WTC11 (cell line): ENCODE measurements at regions not wholly inside any gene's neighbourhood (a gene's known extent, or its start where the extent isn't known, plus 50 kb on each side); places are given as distances from the start of the nearest gene placed in this dataset.

ENCODE experiments used
- ATAC-seq: fragments of 200-7000 bp; cut with Tn5 transposase; 2 replicates; pipeline ENCODE4 v1.10.0; 2021; ENCODE audit warnings: mild to moderate bottlenecking, moderate library complexity
- CTCF ChIA-PET: fragments of 300-600 bp; sonication (Branson Sonifier 250); formaldehyde crosslinking; loops from one replicate; lab custom pipeline; 2021; ENCODE audit warnings: antibody characterized with exemption; lab: Charles Lee
- POLR2A ChIA-PET: fragments of 350-600 bp; sonication (Branson Sonifier 250); formaldehyde crosslinking; loops from one replicate; lab custom pipeline; 2021; ENCODE audit warnings: antibody characterized with exemption; lab: Charles Lee
- DNase-seq: peaks from one replicate; pipeline ENCODE4 v3.0.0; 2021; ENCODE audit warnings: low spot score
- H3K27ac Mint-ChIP-seq: 2 replicates; pipeline ENCODE4 v1.8.0; 2021; ENCODE audit warnings: mixed read lengths
- H3K27me3 Mint-ChIP-seq: 2 replicates; pipeline ENCODE4 v1.8.0; 2021; ENCODE audit warnings: low read depth, mild to moderate bottlenecking, moderate library complexity, mixed read lengths
- H3K36me3 Mint-ChIP-seq: 2 replicates; pipeline ENCODE4 v1.8.0; 2021; ENCODE audit warnings: mixed read lengths
- H3K4me1 Mint-ChIP-seq: 2 replicates; pipeline ENCODE4 v1.8.0; 2022; ENCODE audit warnings: mixed read lengths
- H3K4me3 Mint-ChIP-seq: 2 replicates; pipeline ENCODE4 v1.8.0; 2021; ENCODE audit warnings: mild to moderate bottlenecking, moderate library complexity, mixed read lengths
- H3K9me3 Mint-ChIP-seq: 2 replicates; pipeline ENCODE4 v1.8.0; 2021; ENCODE audit warnings: mixed read lengths
- ELF4 ChIP-seq: sonication (generic); formaldehyde crosslinking; IDR thresholded peaks from 2 replicates; pipeline ENCODE4 v1.8.1; 2022; ENCODE audit warnings: low read depth, mild to moderate bottlenecking, moderate library complexity, missing genetic modification reagents
- EMX1 ChIP-seq: fragments of 250-450 bp; sonication (Bioruptor Pico); IDR thresholded peaks from 2 replicates; pipeline ENCODE4 v1.8.0; 2021; ENCODE audit warnings: mild to moderate bottlenecking
- NFYB ChIP-seq: sonication (generic); formaldehyde crosslinking; conservative IDR thresholded peaks from 2 replicates; pipeline ENCODE4 v1.8.0; 2022; ENCODE audit warnings: low read depth, missing genetic modification reagents
- NR2C2 ChIP-seq: sonication (generic); formaldehyde crosslinking; IDR thresholded peaks from 2 replicates; pipeline ENCODE4 v1.8.0; 2022; ENCODE audit warnings: mild to moderate bottlenecking, missing genetic modification reagents
- RORB ChIP-seq: fragments of 250-450 bp; sonication (Bioruptor Pico); IDR thresholded peaks from 2 replicates; pipeline ENCODE4 v1.9.0; 2021; ENCODE audit warnings: mild to moderate bottlenecking
- SMAD3 ChIP-seq: sonication (generic); formaldehyde crosslinking; IDR thresholded peaks from 2 replicates; pipeline ENCODE4 v1.8.0; 2022; ENCODE audit warnings: missing genetic modification reagents, mild to moderate bottlenecking, borderline replicate concordance
- SOX15 ChIP-seq: fragments of 250-450 bp; sonication (Bioruptor Pico); IDR thresholded peaks from 2 replicates; pipeline ENCODE4 v1.9.0; 2021; ENCODE audit warnings: mild to moderate bottlenecking
- TF ChIP-seq, protein P1 (sequence below): sonication (generic); formaldehyde crosslinking; IDR thresholded peaks from 2 replicates; pipeline ENCODE4 v1.8.0; 2022; ENCODE audit warnings: mild to moderate bottlenecking, missing genetic modification reagents
- TF ChIP-seq, protein P2 (sequence below): fragments of 250-450 bp; sonication (Bioruptor Pico); IDR thresholded peaks from 2 replicates; pipeline ENCODE4 v2.1.2; 2022; ENCODE audit warnings: mild to moderate bottlenecking, moderate library complexity
- TF ChIP-seq, protein P3 (sequence below): sonication (generic); formaldehyde crosslinking; IDR thresholded peaks from 2 replicates; pipeline ENCODE4 v1.8.0; 2023; ENCODE audit warnings: missing genetic modification reagents
- TF ChIP-seq, protein P4 (sequence below): sonication (generic); formaldehyde crosslinking; IDR thresholded peaks from 2 replicates; pipeline ENCODE4 v1.8.0; 2022; ENCODE audit warnings: mild to moderate bottlenecking, missing genetic modification reagents
- TF ChIP-seq, protein P5 (sequence below): sonication (generic); formaldehyde crosslinking; IDR thresholded peaks from 2 replicates; pipeline ENCODE4 v1.8.0; 2023; ENCODE audit warnings: mild to moderate bottlenecking, missing genetic modification reagents
- TF ChIP-seq, protein P6 (sequence below): sonication (generic); formaldehyde crosslinking; IDR thresholded peaks from 2 replicates; pipeline ENCODE4 v1.8.0; 2022; ENCODE audit warnings: missing genetic modification reagents
- TF ChIP-seq, protein P7 (sequence below): sonication (generic); formaldehyde crosslinking; IDR thresholded peaks from 2 replicates; pipeline ENCODE4 v1.8.1; 2022; ENCODE audit warnings: missing genetic modification reagents, borderline replicate concordance

DNA sequence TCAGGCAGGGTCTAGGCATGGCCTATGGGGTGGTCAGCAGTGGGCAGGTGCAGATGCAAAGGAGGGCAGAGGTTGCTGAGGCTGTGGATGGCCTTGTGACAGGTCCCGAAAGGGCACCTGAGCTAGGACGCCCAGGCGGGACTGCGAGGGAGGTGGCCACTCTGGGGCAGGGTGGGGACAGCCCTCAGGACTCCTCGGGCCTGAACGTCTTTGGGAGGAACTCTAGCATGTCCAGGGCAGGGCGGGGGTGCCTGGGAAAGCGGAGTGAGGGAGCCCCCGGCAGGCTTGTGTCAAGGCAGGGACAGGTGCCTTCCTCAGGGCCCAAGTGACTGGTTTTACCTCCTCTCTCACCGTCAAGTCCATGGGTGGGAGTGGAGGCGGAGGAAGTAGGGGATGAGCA is 125.4 kb upstream of the WNT4 start (continued):
- TF ChIP-seq, protein P1, sequence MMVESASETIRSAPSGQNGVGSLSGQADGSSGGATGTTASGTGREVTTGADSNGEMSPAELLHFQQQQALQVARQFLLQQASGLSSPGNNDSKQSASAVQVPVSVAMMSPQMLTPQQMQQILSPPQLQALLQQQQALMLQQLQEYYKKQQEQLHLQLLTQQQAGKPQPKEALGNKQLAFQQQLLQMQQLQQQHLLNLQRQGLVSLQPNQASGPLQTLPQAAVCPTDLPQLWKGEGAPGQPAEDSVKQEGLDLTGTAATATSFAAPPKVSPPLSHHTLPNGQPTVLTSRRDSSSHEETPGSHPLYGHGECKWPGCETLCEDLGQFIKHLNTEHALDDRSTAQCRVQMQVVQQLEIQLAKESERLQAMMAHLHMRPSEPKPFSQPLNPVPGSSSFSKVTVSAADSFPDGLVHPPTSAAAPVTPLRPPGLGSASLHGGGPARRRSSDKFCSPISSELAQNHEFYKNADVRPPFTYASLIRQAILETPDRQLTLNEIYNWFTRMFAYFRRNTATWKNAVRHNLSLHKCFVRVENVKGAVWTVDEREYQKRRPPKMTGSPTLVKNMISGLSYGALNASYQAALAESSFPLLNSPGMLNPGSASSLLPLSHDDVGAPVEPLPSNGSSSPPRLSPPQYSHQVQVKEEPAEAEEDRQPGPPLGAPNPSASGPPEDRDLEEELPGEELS (CRISPR knock-in tag), result no peak
- TF ChIP-seq RORB (CRISPR knock-in tag) (no peak), SMAD3 (no peak), EMX1 (CRISPR knock-in tag) (no peak), NFYB (no peak), SOX15 (CRISPR knock-in tag) (no peak), NR2C2 (CRISPR knock-in tag) (no peak), ELF4 (CRISPR knock-in tag) (no peak)
- TF ChIP-seq, protein P2, sequence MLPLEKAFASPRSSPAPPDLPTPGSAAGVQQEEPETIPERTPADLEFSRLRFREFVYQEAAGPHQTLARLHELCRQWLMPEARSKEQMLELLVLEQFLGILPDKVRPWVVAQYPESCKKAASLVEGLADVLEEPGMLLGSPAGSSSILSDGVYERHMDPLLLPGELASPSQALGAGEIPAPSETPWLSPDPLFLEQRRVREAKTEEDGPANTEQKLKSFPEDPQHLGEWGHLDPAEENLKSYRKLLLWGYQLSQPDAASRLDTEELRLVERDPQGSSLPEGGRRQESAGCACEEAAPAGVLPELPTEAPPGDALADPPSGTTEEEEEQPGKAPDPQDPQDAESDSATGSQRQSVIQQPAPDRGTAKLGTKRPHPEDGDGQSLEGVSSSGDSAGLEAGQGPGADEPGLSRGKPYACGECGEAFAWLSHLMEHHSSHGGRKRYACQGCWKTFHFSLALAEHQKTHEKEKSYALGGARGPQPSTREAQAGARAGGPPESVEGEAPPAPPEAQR (CRISPR knock-in tag), result no peak
- TF ChIP-seq, protein P3, sequence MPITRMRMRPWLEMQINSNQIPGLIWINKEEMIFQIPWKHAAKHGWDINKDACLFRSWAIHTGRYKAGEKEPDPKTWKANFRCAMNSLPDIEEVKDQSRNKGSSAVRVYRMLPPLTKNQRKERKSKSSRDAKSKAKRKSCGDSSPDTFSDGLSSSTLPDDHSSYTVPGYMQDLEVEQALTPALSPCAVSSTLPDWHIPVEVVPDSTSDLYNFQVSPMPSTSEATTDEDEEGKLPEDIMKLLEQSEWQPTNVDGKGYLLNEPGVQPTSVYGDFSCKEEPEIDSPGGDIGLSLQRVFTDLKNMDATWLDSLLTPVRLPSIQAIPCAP, result no peak
- TF ChIP-seq, protein P4, sequence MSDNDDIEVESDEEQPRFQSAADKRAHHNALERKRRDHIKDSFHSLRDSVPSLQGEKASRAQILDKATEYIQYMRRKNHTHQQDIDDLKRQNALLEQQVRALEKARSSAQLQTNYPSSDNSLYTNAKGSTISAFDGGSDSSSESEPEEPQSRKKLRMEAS (CRISPR knock-in tag), result no peak
- TF ChIP-seq, protein P5, sequence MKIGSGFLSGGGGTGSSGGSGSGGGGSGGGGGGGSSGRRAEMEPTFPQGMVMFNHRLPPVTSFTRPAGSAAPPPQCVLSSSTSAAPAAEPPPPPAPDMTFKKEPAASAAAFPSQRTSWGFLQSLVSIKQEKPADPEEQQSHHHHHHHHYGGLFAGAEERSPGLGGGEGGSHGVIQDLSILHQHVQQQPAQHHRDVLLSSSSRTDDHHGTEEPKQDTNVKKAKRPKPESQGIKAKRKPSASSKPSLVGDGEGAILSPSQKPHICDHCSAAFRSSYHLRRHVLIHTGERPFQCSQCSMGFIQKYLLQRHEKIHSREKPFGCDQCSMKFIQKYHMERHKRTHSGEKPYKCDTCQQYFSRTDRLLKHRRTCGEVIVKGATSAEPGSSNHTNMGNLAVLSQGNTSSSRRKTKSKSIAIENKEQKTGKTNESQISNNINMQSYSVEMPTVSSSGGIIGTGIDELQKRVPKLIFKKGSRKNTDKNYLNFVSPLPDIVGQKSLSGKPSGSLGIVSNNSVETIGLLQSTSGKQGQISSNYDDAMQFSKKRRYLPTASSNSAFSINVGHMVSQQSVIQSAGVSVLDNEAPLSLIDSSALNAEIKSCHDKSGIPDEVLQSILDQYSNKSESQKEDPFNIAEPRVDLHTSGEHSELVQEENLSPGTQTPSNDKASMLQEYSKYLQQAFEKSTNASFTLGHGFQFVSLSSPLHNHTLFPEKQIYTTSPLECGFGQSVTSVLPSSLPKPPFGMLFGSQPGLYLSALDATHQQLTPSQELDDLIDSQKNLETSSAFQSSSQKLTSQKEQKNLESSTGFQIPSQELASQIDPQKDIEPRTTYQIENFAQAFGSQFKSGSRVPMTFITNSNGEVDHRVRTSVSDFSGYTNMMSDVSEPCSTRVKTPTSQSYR (CRISPR knock-in tag), result no peak
- TF ChIP-seq, all 79 proteins: peak for 0

DNA sequence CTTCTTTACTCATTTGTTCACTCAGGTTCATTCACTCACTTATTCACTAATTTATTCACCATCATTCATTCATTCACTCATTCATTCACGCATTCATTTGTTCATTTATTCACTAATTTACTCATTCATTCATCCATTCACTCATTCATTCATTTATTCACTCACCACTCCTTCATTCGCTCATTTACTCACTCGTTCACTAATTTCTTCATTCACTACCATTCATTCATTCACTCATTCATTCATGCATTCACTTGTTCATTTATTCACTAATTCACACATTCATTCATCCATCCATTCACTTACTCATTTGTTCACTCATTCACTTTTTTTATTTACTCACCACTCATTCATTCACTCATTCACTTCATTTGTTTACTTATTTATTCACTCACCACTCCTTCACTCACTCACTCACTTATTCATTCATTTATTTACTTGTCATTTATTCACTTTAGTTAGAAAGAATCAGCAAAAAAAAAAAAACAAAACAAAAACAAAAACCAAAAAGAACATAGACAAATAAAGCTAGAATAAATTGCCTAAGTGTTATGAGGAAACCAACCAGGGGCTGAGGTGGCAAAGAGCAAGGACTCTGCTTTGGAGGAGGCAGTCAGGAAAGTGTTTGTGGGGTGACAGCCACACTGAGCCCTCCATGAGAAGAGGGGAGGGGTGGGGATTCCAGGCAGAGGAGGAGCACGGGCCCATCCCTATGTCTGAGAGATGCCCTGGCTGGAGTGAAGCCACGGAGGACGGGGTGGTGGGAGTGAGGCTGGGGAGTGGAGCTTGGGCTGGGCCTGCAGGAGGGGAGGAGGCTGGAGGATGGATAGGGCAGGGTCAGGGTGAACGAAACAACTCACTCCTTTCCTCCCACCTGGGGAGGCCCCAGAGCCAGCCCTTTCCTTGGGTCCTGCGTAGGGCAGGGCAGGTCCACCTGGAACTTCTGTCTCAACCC is 129.2 kb upstream of the WNT4 start:
- H3K4me1 Mint-ChIP-seq, result peaks cover 28% of the 10 kb centered on the region
- H3K4me3 Mint-ChIP-seq, result no peak overlapping the region
- H3K9me3 Mint-ChIP-seq, result no peaks in the 10 kb centered on the region
- no peaks in the 10 kb centered on the region for H3K36me3 Mint-ChIP-seq
- POLR2A ChIA-PET, result no interaction called here
- H3K27ac Mint-ChIP-seq, result no peak overlapping the region
- no peaks in the 10 kb centered on the region for H3K27me3 Mint-ChIP-seq
- DNase-seq (no peak), ATAC-seq (peak; percentile 36)
- CTCF ChIA-PET, result interaction anchor here (0.9 to 2.0 kb wide), 2 partner anchors 129 to 131 kb away, joined by 3 to 8 read pairs; no protein-coding TSS in a partner anchor
- TF ChIP-seq, protein P6, sequence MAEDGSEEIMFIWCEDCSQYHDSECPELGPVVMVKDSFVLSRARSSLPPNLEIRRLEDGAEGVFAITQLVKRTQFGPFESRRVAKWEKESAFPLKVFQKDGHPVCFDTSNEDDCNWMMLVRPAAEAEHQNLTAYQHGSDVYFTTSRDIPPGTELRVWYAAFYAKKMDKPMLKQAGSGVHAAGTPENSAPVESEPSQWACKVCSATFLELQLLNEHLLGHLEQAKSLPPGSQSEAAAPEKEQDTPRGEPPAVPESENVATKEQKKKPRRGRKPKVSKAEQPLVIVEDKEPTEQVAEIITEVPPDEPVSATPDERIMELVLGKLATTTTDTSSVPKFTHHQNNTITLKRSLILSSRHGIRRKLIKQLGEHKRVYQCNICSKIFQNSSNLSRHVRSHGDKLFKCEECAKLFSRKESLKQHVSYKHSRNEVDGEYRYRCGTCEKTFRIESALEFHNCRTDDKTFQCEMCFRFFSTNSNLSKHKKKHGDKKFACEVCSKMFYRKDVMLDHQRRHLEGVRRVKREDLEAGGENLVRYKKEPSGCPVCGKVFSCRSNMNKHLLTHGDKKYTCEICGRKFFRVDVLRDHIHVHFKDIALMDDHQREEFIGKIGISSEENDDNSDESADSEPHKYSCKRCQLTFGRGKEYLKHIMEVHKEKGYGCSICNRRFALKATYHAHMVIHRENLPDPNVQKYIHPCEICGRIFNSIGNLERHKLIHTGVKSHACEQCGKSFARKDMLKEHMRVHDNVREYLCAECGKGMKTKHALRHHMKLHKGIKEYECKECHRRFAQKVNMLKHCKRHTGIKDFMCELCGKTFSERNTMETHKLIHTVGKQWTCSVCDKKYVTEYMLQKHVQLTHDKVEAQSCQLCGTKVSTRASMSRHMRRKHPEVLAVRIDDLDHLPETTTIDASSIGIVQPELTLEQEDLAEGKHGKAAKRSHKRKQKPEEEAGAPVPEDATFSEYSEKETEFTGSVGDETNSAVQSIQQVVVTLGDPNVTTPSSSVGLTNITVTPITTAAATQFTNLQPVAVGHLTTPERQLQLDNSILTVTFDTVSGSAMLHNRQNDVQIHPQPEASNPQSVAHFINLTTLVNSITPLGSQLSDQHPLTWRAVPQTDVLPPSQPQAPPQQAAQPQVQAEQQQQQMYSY (CRISPR knock-in tag), result peak; percentile 86
- TF ChIP-seq RORB (CRISPR knock-in tag), result no peak
- TF ChIP-seq, protein P7, sequence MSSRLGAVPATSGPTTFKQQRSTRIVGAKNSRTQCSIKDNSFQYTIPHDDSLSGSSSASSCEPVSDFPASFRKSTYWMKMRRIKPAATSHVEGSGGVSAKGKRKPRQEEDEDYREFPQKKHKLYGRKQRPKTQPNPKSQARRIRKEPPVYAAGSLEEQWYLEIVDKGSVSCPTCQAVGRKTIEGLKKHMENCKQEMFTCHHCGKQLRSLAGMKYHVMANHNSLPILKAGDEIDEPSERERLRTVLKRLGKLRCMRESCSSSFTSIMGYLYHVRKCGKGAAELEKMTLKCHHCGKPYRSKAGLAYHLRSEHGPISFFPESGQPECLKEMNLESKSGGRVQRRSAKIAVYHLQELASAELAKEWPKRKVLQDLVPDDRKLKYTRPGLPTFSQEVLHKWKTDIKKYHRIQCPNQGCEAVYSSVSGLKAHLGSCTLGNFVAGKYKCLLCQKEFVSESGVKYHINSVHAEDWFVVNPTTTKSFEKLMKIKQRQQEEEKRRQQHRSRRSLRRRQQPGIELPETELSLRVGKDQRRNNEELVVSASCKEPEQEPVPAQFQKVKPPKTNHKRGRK, result 0 out of 2 replicates have a peak, but pooled peaks have one; percentile 57
